ENCODE measurements at regions not wholly inside any gene's neighbourhood (a gene's known extent, or its start where the extent isn't known, plus 50 kb on each side); places are given as distances from the start of the nearest gene placed in this dataset.
"Not testable (repeated sequence)": the region's sequence is repeated elsewhere in the genome, so short reads cannot be mapped to it uniquely, and the experiment has no call there.

GRCh38 chr18:2166876-2167275, 404.4 kb downstream of the METTL4 start:
- not testable (repeated sequence) for TF ChIP-seq POLR2A, CTCF (IDR thresholded peaks at IDR 0.05)

All from esophagus squamous epithelium (tissue), 4 donors.